ENCODE measurements at regions not wholly inside any gene's neighbourhood (a gene's known extent, or its start where the extent isn't known, plus 50 kb on each side); places are given as distances from the start of the nearest gene placed in this dataset.
A peak's percentile ranks its signal among the peaks of the same experiment; 100 is the strongest.
"Not testable (repeated sequence)": the region's sequence is repeated elsewhere in the genome, so short reads cannot be mapped to it uniquely, and the experiment has no call there.

DNA sequence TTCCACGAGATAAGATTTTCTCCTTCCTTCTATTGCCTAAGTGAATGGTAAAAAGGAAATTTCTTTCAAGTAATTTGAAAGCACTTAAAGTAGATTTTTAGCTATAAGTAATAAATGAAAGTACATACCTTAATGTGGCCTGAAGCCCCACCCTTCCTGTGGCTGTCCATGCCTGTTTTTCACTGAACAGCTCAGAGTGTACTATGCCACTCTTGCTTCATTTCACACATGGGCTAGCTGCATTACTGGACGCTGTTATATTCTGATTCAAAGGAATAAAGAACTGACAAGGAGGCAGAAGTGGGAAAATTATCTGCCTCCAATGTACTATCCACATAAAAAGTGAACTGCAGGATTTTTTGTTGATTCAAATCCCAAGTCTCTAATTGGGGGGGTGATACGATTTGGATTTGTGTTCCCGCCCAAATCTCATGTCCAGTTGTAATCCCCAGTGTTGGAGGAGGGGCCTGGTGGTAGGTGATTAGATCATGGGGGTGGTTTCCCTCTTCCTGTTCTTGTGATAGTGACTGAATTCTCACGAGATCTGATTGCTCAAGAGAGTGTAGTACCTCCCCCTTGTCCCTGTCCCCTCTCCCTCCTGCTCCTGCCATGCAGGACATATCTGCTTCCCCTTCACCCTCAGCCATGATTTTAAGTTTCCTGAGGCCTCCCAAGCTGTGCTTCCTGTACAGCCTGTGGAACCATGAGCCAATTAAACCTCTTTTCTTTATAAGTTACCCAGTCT is 154.7 kb upstream of the SGCG start:
- no peak for DNase-seq

DNA sequence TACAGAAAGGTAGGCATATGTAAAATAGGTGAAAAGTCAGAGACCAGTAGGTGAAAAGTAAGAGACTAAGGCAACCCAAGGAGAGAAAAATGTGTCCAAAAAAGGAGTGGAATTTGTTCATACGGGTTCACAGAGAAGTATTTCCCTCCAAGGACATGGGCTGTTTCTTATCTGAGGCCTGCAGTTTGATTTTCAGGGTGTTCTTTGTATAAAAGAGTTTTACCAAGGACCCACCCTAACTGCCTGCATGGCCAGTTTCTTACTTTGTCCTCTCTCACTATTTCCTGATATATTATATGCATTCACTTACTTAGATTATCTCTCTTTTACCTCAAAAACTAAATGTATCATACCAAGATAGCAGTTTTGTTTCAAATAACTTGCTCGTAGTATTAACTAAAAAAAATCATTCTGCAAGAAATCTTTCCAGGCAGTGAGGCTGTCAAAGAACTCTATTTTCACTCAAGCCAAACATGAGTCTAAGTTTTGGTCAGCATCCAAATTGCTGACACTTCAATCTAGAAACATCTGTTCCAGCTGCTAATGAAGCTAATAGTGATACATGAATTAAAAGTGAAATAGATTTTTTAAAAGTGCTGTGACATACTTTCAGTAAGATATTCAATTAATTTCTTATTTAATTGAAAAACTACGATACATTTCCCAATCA is 141.4 kb upstream of the SGCG start:
- DNase-seq, result no peak

DNA sequence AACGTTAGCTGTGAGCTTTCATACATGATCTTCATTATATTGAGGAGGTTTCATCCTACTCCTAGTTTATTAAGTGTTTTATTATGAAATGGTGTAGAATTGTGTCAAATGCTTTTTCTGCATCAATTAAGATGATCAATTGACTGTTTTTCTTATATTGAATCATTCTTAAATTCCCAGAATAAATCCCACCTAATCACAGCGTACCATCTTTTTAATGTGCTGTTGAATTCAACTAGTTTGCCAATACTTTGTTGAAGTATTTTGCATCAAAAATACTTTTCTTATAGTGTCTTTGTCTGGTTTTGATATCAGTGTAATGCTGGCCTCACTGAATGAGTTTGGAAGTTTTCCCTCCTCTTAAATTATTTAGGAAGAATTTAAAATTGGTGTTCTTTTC is 138.6 kb upstream of the SGCG start:
- DNase-seq, result no peak

DNA sequence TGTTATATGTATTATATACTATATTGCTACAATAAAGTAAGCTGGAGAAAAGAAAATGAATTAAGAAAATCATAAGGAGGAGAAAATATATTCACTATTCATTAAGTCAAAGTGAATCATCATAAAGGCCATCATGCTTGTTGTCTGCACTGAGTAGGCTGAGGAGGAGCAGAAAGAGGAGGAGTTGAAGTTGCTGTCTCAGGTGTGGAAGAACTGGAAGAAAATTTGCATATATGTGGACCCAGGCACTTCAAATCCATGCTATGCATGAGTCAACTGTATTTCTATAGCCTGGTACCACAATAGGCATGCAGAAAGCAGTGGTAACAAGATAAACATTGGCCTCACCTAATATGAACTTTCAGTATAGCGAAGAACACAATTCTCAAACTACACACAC is 135.9 kb upstream of the SGCG start:
- DNase-seq, result no peak

DNA sequence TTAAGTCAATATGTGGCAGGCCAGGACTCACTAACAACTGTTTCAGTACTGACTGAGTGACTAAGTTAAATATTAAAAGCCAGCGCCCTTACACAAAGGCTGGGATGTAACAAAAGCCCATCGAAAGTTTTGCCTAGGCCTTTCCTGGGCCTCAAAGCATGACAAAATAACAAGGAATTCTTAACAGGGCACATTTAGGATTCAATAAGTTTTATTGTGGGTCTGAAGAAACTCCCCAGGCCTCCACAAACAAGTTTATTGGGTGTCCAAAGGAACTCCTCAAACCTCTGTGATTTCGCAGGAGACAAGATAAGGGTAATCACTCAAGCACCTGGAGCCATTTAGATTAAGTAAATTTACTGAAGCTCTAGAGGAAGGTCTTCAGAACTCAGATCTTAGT is 130.7 kb upstream of the SGCG start:
- no peak for DNase-seq

DNA sequence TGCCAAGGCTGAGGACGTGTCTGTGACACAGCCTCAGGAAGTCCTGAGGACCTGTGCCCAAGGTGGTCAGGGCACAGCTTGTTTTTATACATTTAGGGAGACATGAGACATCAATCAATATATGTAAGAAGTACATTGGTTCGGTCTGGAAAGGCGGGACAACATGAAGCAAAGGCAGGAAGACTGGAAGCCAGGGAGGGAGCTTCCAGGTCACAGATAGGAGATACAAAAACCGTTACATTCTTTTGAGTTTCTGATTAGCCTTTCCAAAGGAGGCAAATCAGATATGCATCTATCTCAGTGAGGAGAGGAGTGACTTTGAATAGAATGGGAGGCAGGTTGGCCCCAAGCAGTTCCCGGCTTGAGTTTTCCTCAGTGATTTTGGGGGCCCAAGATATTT is 127.1 kb upstream of the SGCG start:
- DNase-seq, result not testable (repeated sequence)

DNA sequence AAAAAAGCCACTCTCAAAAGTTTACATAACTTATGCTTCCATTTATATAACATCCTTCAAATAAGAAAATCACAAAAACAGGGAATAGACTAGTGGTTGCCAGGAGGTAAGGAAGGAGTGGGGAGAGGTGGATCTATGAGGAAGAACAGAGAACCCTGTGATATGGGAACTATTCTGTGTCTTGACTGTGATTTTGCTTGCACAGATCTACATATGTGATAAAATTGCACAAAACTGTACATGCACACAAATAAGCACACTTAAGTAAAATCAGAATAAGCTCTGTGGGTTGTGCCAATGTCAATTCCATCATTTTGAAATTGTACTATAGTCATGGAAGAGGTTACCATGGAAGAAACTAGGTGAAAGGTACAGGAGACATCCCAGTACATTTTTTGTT is 121.6 kb upstream of the SGCG start:
- no peak for DNase-seq

DNA sequence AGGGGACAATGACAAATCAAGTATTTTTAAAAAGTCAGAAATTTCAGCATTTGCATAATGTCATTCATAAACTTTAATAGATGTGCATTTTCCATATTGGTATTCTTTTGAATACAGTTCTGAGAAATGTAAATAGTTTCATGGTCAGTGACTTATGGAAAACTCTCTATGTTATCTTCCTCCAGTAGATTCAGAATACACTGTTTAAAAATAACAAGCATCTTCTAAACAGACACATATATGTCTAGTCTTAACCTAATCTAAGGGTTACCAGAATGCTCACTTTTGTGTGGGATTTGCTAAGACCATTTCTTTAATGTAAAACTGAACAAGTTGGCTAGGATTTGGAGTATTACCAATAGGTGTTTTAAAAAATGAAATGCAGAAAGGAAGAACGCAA is 119.8 kb upstream of the SGCG start:
- no peak for DNase-seq

DNA sequence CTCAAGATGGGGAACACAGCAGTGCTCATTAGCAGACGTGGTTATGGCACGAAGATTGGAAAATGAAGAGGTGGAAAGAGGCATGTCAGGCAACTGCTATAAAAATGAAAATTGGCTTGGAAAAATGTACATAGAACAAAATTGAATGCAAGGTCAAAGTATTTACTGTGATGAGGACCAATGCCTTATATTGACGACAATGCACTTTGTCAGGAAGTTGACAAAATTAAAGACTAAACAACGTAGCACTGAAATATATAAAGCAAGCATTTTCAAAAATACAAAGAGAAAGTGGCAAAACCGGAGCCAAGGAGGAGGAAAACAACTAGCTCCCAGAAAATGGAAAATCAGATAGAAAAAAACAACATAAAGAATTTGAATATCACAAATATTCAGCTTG is 113.7 kb upstream of the SGCG start:
- no peak for DNase-seq

DNA sequence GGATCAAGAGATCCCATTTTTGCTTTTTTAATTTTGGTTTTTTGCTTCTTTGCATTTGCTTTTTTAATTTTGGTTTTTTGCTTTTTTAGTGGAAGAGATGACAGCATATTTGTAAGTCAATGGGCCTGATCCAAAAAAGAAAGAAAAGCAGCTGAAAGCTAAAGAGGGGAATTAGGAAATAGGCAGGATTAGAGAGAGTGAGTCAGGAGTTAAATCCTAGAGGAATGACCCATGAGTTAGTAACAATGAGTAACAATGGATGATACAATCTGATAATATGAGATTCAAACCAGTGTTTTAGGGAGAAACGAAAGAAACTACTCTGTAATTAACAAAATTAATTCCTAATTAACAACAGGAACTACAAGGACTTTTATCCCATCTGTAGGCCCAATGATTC is 111.2 kb upstream of the SGCG start:
- peak; percentile 83 for DNase-seq

DNA sequence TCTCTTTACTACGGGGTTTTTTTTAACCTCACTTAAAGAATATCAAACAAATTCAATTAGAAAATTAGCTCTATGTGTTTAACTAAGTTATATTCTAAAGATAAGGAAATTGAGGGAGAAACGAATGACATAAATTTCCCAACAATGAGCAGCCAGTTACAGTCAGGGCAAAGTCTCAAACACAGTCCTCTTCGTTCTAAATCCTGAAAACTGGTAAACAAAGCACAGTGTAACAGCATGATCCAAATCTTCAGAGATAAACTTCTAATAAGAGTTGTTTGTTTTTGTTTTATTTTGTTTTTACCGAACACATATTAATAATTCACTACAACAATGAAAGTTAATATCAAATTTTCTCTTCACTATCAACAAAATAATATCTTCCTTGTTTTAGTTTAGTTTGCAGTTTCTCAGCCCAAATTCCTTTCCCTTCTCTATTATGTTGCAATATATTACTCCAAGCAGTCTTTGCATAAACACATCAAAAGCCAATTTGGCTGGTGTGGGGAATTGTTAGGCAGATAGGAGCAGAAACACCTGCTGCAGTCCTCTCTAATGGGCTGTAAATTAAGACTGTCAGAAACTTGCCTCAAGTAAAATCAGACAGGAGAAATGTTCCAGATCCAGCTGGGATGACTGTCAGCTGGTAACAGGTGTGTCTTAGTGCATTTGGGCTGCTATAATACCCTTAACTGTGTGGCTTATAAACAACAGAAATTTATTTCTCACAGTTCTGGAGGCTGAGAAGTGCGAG is 106.5 kb upstream of the SGCG start:
- no peak for DNase-seq

DNA sequence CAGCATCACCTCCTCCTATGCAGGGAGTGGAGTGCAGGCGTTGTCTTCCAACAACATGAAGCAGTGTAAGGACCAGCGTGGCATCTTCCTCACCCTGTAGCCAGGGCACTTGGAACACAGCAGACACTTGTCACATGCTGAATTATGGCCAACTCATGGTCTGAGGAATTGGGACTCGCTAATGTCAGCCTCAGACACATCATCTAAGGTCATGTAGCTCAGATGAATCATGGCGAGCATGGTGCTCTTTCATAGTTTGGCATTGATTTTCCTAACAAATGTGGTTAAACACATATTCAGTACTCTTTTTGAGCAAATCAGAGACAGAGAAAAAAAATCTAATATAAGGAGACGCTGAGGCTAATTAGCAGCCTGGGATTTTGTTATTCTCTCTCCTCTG is 99.6 kb upstream of the SGCG start:
- no peak for DNase-seq

DNA sequence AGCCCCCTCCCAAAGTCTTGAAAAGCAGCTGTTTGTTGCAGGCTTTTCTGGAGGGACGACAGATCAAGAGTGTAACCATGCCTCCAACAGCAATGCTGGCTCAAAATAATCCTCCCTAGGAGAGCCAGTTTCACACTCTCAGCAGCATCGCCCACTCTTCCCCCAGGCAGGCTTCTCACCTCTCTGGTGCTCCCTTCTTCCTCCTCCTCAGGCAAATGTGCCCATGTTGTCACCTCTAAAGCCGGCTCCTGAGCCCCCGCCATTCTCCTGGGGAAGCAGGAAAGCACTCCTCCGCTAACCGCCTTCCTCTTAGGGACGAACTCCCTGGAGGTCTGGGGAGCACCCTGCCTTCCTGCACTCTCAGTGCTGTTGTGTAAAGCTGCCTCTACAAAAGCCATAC is 98.9 kb upstream of the SGCG start:
- DNase-seq, result no peak

DNA sequence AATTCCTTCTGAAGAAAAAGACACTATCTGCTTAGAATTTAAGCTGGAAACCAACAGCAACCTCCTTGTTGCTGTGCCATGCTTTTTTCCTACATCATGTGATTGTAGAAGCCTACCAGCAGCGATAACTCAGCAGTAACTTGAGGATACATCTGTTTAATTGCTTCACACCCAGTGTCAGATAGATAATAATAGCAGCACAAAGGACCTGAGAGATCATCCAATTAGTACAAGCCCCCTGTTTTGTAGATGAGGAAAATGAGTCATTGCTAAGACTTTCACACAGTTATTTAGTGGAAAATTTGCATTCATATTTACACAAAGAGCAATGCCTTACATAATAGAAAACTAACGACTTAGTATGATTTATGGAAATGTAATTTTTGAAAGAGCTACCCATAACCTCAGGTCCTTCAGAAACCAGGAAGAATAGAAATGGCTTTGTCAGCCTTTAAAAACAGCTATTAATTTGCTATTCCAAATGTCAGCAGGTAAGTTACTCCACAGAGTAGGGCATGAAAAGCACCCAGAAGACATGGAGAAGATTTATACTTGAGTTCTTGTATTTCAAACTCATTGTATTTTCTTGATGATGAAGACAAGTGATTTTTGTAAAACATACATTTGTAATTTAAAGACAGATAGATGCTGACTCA is 93.7 kb upstream of the SGCG start:
- no peak for DNase-seq

DNA sequence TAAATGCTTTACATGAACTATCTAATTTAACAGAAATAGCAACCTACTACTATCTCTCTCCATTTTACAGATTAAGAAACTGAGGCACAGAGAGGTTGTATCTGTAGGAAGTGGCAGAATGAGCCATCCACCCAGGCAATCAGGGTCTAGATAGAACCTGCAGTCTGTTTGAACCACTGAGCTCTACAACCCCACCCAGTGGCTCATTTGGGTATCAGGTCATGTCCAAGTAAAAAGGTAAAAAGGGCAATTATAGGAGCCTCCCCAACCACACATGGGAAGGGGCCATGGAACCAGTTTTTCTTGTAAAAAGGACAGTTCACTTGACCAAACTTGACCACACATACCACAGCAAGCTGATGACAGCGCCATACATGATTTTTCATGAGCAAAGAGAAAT is 92.9 kb upstream of the SGCG start:
- no peak for DNase-seq

DNA sequence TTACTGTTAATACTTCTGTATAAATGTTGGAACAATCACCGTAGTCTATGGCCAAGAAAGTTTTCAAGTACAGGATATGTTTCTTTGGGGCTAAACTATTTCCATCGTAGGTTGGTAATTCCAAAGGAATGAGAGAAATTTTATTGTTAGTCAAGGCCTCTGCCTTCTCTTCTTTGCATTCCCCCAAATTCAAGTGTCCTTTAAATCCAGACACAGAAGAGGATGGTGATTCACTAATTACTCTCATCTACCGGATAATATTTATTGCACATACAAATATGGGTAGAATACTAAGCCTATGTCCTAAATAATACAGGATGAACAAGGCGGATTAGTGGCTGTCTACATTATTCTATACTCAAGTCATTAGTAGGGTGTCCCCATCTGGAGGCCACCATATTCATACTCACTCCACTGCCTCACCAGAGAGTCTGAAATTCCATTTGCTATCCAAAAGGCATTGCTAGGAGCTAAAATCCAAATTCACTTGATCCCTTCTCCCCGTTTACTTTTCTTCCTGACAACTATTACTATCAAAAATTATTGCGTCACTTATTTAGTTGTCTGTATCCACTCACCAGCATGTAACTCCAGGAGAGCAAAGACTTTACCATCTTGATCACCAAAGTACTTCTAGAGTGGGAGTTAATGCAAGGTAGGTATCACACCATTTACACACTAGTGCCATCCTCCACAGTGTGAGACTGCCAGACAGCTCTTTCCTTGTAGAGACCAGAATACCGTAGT is 82.4 kb upstream of the SGCG start:
- DNase-seq, result peak; percentile 74

DNA sequence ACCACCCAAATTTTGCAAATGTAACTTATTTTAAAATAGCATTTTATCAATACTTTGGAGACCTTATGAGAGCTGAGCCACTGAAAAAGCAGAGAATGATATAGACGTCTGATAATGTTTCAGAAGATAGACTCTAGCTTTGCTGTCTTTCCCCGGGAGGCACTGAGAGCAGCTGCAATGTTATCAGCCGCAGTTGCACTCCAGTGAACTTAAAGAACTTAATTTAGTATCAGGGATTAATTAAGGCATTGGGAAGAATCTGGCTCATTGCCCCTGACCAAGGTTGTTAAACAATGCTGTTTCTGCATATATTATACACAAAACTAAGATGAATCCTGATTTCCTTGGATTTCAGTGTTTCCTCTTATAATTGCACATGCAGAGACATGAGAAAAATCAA is 75.7 kb upstream of the SGCG start:
- peak; percentile 26 for DNase-seq

DNA sequence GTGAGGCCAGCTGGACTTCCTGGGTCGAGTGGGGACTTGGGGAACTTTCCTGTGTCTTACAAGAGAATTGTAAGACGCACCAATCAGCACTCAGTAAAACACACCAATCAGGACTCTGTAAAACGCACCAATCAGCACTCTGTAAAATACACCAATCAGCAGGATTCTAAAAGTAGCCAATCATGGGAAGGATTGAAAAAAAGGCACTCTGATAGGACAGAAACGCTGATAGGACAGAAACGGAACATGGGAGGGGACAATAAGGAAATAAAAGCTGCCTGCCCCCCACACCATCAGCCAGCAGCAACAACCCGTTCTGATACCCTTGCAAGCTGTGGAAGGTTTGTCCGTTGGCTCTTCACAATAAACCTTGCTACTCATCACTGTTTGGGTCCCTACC is 73.1 kb upstream of the SGCG start:
- no peak for DNase-seq

DNA sequence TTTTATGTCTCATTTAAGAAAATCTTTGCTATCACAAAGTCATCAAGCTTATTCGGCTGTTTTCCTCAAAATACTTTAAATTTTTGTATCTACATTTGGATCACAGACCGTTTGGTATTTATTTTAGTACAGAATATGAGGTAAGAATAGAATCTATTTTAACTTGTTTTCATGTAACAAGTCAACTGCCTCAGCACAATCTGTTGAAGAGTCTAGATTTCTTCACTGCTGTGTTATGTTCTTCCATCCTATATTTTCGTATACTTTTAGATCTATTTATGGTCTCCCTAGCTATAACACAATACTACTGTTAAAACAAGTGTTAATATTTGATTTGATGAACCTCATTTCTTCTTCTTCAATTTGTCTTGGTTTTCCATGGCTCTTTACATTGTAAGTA is 61.6 kb upstream of the SGCG start:
- DNase-seq, result no peak

DNA sequence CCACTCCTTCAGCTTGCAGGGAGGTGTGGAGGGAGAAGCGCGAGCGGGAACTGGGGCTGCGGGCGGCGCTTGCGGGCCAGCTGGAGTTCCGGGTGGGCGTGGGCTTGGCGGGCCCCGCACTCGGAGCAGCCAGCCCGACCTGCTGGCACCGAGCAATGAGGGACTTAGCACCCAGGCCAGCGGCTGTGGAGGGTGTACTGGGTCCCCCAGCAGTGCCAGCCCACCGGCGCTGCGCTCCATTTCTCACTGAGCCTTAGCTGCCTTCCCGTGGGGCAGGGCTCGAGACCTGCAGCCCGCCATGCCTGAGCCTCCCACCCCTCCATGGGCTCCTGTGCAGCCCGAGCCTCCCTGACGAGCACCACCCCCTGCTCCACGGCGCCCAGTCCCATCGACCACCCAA is 53.2 kb upstream of the SGCG start:
- not testable (repeated sequence) for DNase-seq

DNA sequence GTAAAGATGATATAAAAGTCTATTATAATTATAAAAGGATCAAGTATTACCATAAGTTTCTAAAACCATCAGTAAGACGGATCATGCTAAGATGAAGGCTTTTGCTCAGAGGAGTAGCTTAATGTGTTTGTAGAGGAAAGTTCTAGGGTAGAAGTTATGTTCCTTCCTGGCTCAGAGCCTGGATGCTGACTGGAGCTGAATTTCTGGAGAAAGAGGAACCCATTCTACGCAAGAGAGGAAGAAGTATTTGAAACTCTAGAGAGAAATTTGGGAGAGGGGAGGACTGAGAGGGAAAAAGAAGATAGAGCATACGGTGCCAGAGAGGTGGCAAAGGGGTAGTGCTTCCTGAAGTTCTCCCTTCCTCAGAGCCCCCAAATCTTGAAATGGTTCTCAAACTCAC is 51.4 kb upstream of the SGCG start:
- no peak for DNase-seq
